ENCODE measurements at regions not wholly inside any gene's neighbourhood (a gene's known extent, or its start where the extent isn't known, plus 50 kb on each side); places are given as distances from the start of the nearest gene placed in this dataset.

DNA sequence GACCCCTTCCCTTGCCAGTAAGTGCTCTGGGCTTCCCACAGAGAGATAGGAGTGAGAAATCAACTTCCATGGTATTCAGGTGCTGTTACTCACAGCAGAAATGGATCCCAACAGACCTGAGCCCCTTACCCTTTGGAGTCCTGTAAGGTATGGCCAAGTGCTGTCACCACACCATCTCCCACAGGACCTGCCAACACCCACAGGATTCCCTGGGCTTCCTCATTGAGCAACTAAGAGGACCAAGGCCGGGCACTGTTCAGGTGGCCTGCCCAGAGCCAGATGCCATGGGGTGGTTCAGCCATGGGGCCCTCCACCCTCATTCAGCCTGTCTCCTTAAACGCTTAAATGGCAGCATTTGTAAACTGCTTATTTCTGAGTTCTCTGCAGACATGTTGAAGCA lies 166.2 kb downstream of the TRIM43 start:
- Histone ChIP-seq H2BK20ac (ENCODE audit: low read depth, low read length, poor library complexity, severe bottlenecking) (no peak overlapping the region), H3K14ac (ENCODE audit: insufficient read depth, low read length) (no peak overlapping the region), H3K79me1 (ENCODE audit: insufficient read depth, low read depth, low read length, poor library complexity, severe bottlenecking) (no peaks in the 10 kb centered on the region), H3K4me1 (ENCODE audit: insufficient read depth, low read length) (no peaks in the 10 kb centered on the region), H4K5ac (ENCODE audit: insufficient read length, low read depth, low read length) (no peak overlapping the region), H4K91ac (ENCODE audit: insufficient read length, low read depth, low read length) (no peak overlapping the region), H3K56ac (ENCODE audit: insufficient read length, low read depth, low read length) (no peak overlapping the region), H2BK15ac (ENCODE audit: low read depth, low read length) (no peak overlapping the region), H3K9me3 (ENCODE audit: control insufficient read depth, low read depth, low read length) (no peaks in the 10 kb centered on the region), H3K4ac (ENCODE audit: low read depth, low read length) (no peak overlapping the region), H2AK5ac (ENCODE audit: insufficient read length, low read length) (no peak overlapping the region), H3T11ph (ENCODE audit: low read length) (no peak overlapping the region), H3K23me2 (ENCODE audit: insufficient read length, low read depth, low read length, poor library complexity, severe bottlenecking) (no peaks in the 10 kb centered on the region), H3K79me2 (ENCODE audit: insufficient read depth, low read length) (no peaks in the 10 kb centered on the region), H2AFZ (ENCODE audit: low read length) (no peak overlapping the region), H4K8ac (replicated peaks; ENCODE audit: insufficient read length, low read depth, low read length) (no peak overlapping the region), H4K20me1 (ENCODE audit: control insufficient read depth, insufficient read depth, insufficient read length) (no peaks in the 10 kb centered on the region), H2BK5ac (ENCODE audit: insufficient read length, low read length) (no peak overlapping the region), H3K23ac (ENCODE audit: insufficient read length, low read depth, low read length) (no peak overlapping the region), H3K27me3 (ENCODE audit: insufficient read depth, low read length) (no peaks in the 10 kb centered on the region), H3K9ac (ENCODE audit: extremely low read depth, insufficient read length, low read length) (no peak overlapping the region), H3K27ac (ENCODE audit: insufficient read length, low read depth, low read length) (no peak overlapping the region), H3K18ac (ENCODE audit: insufficient read length, low read depth, low read length) (no peak overlapping the region), H3K4me2 (ENCODE audit: insufficient read depth, insufficient read length, low read length) (no peak overlapping the region), H2BK12ac (ENCODE audit: insufficient read length, low read depth, low read length) (no peak overlapping the region), H2BK120ac (ENCODE audit: low read depth, low read length, poor library complexity, severe bottlenecking) (no peak overlapping the region)
- no CpG with 5 or more reads among the region's 2 CpGs for WGBS (ENCODE audit: extremely low coverage, insufficient read length, low lambda C conversion rate)
- H3K36me3 Mint-ChIP-seq (ENCODE audit: insufficient read depth in 1 of 3, low read depth in 3 of 3) = no peaks in the 10 kb centered on the region; a peak in 1 of 7 replicates
- no peak for TF ChIP-seq CTCF (conservative IDR thresholded peaks at IDR 0.05)
- H3K9me3 Mint-ChIP-seq = peaks cover 0 to 20% of the 10 kb centered on the region in 2 experiments; a peak in 2 of 5 replicates
- no peak overlapping the region for H3K4me3 Mint-ChIP-seq
- DNase-seq = no peak
- no peaks in the 10 kb centered on the region for H3K4me1 Mint-ChIP-seq
- H3K27me3 Mint-ChIP-seq (ENCODE audit: low read depth) = no peaks in the 10 kb centered on the region; the same call in none of the 2 replicates
- H3K27ac Mint-ChIP-seq = no peak overlapping the region
